ENCODE measurements at regions not wholly inside any gene's neighbourhood (a gene's known extent, or its start where the extent isn't known, plus 50 kb on each side); places are given as distances from the start of the nearest gene placed in this dataset.

DNA sequence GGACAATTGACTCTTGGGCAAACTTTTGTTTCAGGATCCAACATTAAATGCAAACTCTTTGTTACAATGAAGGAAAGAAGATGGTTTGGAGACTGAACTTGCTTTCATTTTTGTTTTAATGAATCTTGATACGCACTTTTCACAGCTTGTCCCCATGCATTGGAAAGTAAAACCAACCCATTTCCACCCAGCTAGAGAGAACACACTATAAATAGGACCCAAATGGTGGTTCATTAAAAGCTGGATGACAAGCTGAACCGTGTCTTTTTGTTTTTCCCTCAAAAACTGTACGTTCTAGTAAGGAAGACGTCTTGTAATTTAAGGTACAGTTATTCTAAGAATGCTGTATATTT lies 95.3 kb upstream of the EGFL6 start:
- no peaks in the 10 kb centered on the region for H3K27me3 ChIP-seq (ENCODE audit: insufficient read depth, low read length)
- no peaks in the 10 kb centered on the region for H3K9me3 ChIP-seq (ENCODE audit: insufficient read depth, low read depth, low read length)
- no peak overlapping the region for H3K9ac ChIP-seq (ENCODE audit: low read depth, low read length)
- H3K36me3 ChIP-seq (ENCODE audit: insufficient read depth, low read depth, low read length) = no peaks in the 10 kb centered on the region
- no peaks in the 10 kb centered on the region for H3K4me1 ChIP-seq (ENCODE audit: insufficient read depth, low read length)
- no peak overlapping the region for H3K27ac ChIP-seq (ENCODE audit: low read length)
- H3K4me3 ChIP-seq (ENCODE audit: low read length) = no peak overlapping the region

DNA sequence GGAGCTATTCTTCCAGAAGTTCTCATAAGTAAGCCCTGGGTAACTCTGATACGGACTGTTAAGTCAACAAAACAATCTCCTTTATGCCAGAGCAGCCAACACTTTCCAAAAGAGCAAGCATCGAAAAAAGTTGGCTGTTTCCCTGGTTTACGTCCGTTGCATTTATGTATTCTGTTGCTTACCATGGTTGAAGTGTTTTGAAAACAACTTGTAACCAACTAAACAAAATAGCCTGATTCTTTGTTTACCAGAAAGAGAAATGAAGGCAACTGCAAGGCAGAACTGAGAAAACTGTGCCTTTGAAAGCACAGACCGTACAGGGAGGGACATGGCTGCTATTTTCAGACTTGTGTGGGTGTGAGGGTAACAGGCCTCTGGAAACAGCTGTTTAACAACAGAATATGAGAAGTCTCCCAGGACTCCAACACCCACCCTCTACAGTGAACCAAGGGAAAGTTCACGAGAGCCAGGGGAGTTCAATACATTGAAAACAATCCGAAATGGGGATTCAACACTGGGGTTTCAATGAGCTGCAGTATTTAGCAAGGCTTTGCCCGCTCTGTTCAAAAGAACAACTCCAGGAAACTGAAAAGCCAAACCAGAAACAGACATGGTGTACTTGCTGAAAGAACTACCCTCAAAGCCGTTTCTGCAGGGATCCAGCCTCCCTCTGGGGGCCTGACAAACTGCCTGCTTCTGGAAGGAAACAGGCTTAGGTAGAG lies 95.8 kb upstream of the EGFL6 start:
- no peaks in the 10 kb centered on the region for H3K27me3 ChIP-seq (ENCODE audit: insufficient read depth, low read length)
- H3K4me3 ChIP-seq (ENCODE audit: low read length) = no peak overlapping the region
- no peaks in the 10 kb centered on the region for H3K36me3 ChIP-seq (ENCODE audit: insufficient read depth, low read depth, low read length)
- H3K9ac ChIP-seq (ENCODE audit: low read depth, low read length) = no peak overlapping the region
- H3K9me3 ChIP-seq (ENCODE audit: insufficient read depth, low read depth, low read length) = no peaks in the 10 kb centered on the region
- no peak overlapping the region for H3K27ac ChIP-seq (ENCODE audit: low read length)
- H3K4me1 ChIP-seq (ENCODE audit: insufficient read depth, low read length) = no peaks in the 10 kb centered on the region

DNA sequence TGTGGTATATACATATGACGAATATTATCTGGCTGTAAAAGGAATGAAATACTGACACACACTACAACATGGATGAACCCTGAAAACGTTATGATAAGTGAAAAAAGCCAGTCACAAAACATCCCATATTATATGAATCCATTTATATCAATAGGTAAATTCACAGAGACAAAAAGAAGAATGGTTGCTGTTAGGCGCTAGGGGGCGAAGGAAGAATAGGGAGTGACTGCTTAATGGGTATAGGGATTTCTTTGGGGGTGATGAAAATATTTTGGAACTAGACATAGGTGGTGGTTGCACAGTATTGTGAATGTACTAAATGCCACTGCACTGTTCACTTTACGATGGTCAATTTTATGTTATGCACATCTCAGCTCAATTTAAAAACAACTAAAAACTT lies 96.4 kb upstream of the EGFL6 start:
- H3K27ac ChIP-seq (ENCODE audit: low read length) = no peak overlapping the region
- H3K9me3 ChIP-seq (ENCODE audit: insufficient read depth, low read depth, low read length) = no peaks in the 10 kb centered on the region
- H3K9ac ChIP-seq (ENCODE audit: low read depth, low read length) = no peak overlapping the region
- H3K4me3 ChIP-seq (ENCODE audit: low read length) = no peak overlapping the region
- H3K27me3 ChIP-seq (ENCODE audit: insufficient read depth, low read length) = no peaks in the 10 kb centered on the region
- H3K4me1 ChIP-seq (ENCODE audit: insufficient read depth, low read length) = no peaks in the 10 kb centered on the region
- no peaks in the 10 kb centered on the region for H3K36me3 ChIP-seq (ENCODE audit: insufficient read depth, low read depth, low read length)

DNA sequence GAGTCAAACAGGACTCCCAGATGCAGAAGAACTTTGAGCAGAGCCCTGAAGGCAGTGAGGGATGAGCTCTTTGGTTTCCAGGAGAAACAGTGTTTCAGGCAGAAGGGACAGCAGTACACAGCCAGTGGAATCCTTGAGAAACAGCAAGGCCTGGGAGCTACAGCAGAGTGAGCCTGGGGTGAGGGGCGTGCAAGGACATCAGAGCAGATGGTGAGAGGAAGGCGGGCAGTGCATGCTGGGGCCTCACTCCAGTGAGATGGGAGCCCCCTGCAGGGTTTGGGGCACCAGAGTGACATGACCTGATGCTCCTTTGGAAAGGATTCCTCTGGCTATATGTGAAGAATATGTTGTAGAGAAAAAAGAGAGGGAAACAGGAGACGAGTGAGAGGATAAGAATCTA lies 98.1 kb upstream of the EGFL6 start:
- H3K36me3 ChIP-seq (ENCODE audit: insufficient read depth, low read depth, low read length) = no peaks in the 10 kb centered on the region
- H3K9ac ChIP-seq (ENCODE audit: low read depth, low read length) = no peak overlapping the region
- no peaks in the 10 kb centered on the region for H3K9me3 ChIP-seq (ENCODE audit: insufficient read depth, low read depth, low read length)
- no peak overlapping the region for H3K27ac ChIP-seq (ENCODE audit: low read length)
- no peaks in the 10 kb centered on the region for H3K4me1 ChIP-seq (ENCODE audit: insufficient read depth, low read length)
- no peaks in the 10 kb centered on the region for H3K27me3 ChIP-seq (ENCODE audit: insufficient read depth, low read length)
- no peak overlapping the region for H3K4me3 ChIP-seq (ENCODE audit: low read length)

DNA sequence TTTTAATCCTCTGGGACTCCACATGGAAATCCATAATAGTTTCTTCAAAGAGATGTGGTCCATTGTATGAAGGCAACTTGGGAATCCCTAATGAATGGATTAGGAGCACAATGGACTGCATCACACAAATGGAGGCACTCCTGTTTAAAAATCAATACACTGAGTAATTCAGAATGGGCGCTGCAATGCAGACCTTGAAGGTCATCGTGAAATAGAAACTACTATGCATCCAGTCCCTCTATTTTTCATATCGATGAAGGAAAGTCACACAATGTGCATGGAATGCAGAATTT lies 98.8 kb upstream of the EGFL6 start:
- Histone ChIP-seq H3K4me1 (ENCODE audit: insufficient read depth, low read length) (no peaks in the 10 kb centered on the region), H3K9ac (ENCODE audit: low read depth, low read length) (no peak overlapping the region), H3K27ac (ENCODE audit: low read length) (no peak overlapping the region), H3K27me3 (ENCODE audit: insufficient read depth, low read length) (no peaks in the 10 kb centered on the region), H3K36me3 (ENCODE audit: insufficient read depth, low read depth, low read length) (no peaks in the 10 kb centered on the region), H3K9me3 (ENCODE audit: insufficient read depth, low read depth, low read length) (no peaks in the 10 kb centered on the region), H3K4me3 (ENCODE audit: low read length) (no peak overlapping the region)

DNA sequence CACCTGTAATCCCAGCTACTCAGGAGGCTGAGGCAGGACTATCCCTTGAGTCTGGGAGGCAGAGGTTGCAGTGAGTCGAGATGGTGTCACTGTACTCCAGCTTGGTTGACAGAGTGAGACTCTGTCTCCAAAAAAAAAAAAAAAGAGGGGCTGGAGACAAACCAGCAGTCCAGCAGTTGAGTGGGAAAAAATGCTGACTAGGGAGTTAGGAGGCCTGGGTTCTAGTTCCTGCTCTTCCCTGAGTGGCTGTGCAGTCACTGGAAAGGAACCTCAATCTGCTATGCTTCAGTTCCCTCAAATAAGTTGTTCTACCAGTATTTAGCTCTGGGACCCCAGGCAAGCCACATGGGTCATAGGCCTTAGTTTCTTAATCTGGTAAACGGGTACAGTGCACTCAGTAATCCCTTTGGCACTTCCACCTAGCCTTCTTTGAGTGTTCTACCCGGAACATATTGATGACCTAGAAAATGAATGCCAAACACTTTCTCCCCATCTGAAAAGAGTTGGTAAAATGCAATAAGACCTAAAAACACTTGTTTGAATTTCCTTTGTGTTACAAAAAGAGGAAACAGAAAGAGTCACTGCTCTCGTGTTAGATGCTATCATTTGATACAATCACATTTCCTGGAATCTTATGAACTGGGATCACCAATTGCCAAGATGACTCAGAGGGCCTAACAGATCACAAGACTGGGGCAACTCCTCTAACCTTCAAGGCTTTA lies 99.3 kb upstream of the EGFL6 start:
- Histone ChIP-seq H3K9ac (ENCODE audit: low read depth, low read length) (no peak overlapping the region), H3K4me1 (ENCODE audit: insufficient read depth, low read length) (no peaks in the 10 kb centered on the region), H3K36me3 (ENCODE audit: insufficient read depth, low read depth, low read length) (no peaks in the 10 kb centered on the region), H3K4me3 (ENCODE audit: low read length) (no peak overlapping the region), H3K9me3 (ENCODE audit: insufficient read depth, low read depth, low read length) (no peaks in the 10 kb centered on the region), H3K27me3 (ENCODE audit: insufficient read depth, low read length) (no peaks in the 10 kb centered on the region), H3K27ac (ENCODE audit: low read length) (no peak overlapping the region)

DNA sequence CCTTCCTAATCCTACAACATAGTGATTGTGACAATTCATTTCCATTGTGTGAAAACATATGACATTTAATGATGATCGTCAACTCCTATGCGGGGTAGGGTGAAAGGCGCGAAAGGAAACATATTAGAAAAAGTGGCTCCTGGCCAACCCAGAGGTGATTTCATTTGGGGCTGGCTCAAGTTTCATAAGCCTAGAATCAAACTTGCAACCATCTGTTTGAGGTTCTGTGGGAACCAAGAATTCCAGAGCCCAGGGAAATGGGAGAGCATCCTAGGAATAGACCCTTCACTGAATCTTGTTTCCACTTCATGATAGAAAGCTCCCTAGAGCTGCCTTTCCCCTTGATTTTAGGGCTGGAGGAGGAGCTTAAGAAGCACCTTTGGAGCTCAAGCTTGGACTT lies 101.3 kb upstream of the EGFL6 start:
- Histone ChIP-seq H3K27ac (ENCODE audit: low read length) (no peak overlapping the region), H3K4me3 (ENCODE audit: low read length) (no peak overlapping the region), H3K4me1 (ENCODE audit: insufficient read depth, low read length) (no peaks in the 10 kb centered on the region), H3K36me3 (ENCODE audit: insufficient read depth, low read depth, low read length) (no peaks in the 10 kb centered on the region), H3K9ac (ENCODE audit: low read depth, low read length) (no peak overlapping the region), H3K9me3 (ENCODE audit: insufficient read depth, low read depth, low read length) (no peaks in the 10 kb centered on the region), H3K27me3 (ENCODE audit: insufficient read depth, low read length) (no peaks in the 10 kb centered on the region)

DNA sequence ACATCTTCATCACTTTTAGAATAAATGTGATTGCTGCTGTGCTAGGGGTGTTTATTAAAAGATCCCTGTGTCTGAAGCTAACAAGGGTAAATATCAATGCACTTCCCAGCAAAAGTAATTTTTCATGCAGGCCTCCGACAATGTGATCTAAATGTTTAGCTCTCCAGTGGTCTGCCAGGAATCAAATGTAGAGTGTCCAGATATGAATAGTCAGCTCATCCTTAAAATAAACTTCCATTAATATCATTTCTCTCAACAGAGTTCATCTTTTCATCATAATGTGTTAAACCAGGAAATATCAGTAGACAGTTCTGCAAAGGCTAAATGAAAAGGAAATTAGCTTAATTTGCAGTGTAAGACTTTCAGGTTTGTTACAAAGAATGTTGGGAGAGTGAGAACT lies 102.2 kb upstream of the EGFL6 start:
- Histone ChIP-seq H3K27ac (ENCODE audit: low read length) (no peak overlapping the region), H3K9me3 (ENCODE audit: insufficient read depth, low read depth, low read length) (no peaks in the 10 kb centered on the region), H3K4me3 (ENCODE audit: low read length) (no peak overlapping the region), H3K27me3 (ENCODE audit: insufficient read depth, low read length) (no peaks in the 10 kb centered on the region), H3K9ac (ENCODE audit: low read depth, low read length) (no peak overlapping the region), H3K4me1 (ENCODE audit: insufficient read depth, low read length) (no peaks in the 10 kb centered on the region), H3K36me3 (ENCODE audit: insufficient read depth, low read depth, low read length) (no peaks in the 10 kb centered on the region)

DNA sequence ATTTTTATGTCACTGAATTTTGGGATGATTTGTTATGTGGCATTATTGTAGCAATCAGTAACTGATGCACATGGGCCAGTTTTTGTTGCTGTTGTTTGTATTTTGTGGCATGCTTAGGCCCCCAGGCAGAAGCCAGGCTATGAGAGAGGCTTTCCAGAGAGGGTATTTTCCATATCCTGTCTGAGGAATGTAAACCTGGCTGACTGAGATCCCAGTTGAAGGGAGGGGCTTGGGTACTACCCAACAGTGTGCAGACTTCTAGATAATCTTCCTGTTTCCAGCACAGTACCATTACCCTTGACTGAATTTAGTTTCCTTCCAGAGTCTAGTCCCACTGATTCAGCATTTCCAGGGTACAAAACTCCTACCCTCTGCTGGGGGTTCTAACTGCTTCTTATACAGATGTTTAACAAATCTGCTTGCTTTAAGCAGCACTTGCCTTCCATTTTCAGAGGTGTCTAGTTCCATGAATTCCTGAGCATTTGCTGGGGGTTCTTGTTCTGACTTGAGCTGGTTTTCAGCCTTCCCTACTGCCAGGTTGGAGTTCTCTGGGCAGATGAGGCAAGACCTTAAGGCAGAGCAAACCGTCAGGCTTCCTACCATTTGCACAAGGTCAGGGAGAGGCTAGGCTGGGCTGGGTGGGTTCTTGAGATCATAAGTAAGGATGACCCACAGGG lies 104.7 kb upstream of the EGFL6 start:
- no peaks in the 10 kb centered on the region for H3K4me1 ChIP-seq (ENCODE audit: insufficient read depth, low read length)
- H3K9me3 ChIP-seq (ENCODE audit: insufficient read depth, low read depth, low read length) = no peaks in the 10 kb centered on the region
- H3K4me3 ChIP-seq (ENCODE audit: low read length) = no peak overlapping the region
- no peaks in the 10 kb centered on the region for H3K27me3 ChIP-seq (ENCODE audit: insufficient read depth, low read length)
- no peak overlapping the region for H3K9ac ChIP-seq (ENCODE audit: low read depth, low read length)
- no peak overlapping the region for H3K27ac ChIP-seq (ENCODE audit: low read length)
- H3K36me3 ChIP-seq (ENCODE audit: insufficient read depth, low read depth, low read length) = no peaks in the 10 kb centered on the region

DNA sequence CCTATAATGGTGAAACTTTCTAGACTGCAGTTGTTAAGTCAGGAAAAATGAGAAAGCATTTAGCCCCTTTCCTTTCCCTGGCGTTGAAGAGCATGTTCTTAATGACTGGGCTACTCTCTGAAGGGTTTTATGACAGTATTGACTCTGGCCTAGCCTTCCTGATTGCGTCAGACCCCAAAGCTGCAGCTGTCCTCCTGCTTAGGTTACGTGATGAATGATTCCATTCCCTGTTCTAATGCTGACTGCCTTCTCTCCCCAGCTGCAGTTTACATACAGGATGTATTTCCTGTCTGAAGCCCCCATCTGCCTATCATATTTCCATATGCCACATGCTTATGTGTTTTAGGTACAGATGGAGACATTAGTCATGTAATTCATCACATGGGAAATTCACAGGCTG lies 105.8 kb upstream of the EGFL6 start:
- Histone ChIP-seq H3K4me3 (ENCODE audit: low read length) (no peak overlapping the region), H3K27me3 (ENCODE audit: insufficient read depth, low read length) (no peaks in the 10 kb centered on the region), H3K9me3 (ENCODE audit: insufficient read depth, low read depth, low read length) (no peaks in the 10 kb centered on the region), H3K9ac (ENCODE audit: low read depth, low read length) (no peak overlapping the region), H3K36me3 (ENCODE audit: insufficient read depth, low read depth, low read length) (no peaks in the 10 kb centered on the region), H3K27ac (ENCODE audit: low read length) (no peak overlapping the region), H3K4me1 (ENCODE audit: insufficient read depth, low read length) (no peaks in the 10 kb centered on the region)

DNA sequence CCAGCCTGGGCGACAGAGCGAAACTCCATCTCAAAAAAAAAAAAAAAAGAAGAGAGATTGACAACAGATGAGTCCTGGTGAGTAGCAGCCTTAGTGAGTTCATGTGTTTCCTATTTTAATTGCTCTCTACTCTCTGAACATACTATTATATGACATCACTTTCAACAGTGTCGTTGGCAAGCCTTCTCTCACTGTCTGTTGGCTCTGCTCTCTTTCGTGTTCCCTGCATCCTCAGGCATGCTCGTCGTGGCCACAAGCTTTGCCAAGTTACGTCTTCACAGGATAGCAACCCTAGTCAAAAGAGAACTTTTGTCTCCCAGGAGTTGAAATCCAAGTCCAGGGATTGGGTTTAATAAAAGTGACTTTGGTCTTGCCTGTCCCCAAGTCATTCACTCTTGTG lies 117.1 kb upstream of the EGFL6 start:
- H3K4me1 ChIP-seq (ENCODE audit: insufficient read depth, low read length) = no peaks in the 10 kb centered on the region
- no peaks in the 10 kb centered on the region for H3K27me3 ChIP-seq (ENCODE audit: insufficient read depth, low read length)
- no peak overlapping the region for H3K27ac ChIP-seq (ENCODE audit: low read length)
- no peak overlapping the region for H3K4me3 ChIP-seq (ENCODE audit: low read length)
- no peaks in the 10 kb centered on the region for H3K9me3 ChIP-seq (ENCODE audit: insufficient read depth, low read depth, low read length)
- no peak overlapping the region for H3K9ac ChIP-seq (ENCODE audit: low read depth, low read length)
- no peaks in the 10 kb centered on the region for H3K36me3 ChIP-seq (ENCODE audit: insufficient read depth, low read depth, low read length)

DNA sequence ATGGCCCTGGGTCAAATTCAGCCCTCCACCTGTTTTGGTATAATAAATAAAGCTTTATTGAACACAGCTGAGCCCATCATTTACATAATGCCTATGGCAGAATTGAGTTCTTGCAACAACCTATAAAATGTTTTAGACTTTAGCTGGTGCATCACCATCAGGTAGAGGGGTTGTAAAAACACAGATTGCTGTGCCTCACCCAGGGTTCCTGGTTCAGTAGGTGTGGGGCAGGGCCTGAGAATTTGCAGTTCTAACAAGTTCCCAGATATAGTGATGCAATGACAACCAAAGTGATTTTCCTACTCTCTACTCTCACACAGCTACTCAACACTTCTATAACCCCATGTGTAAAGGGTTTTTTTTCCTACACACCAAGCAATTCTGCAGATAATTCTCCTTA lies 120.0 kb upstream of the EGFL6 start:
- H3K9ac ChIP-seq (ENCODE audit: low read depth, low read length) = no peak overlapping the region
- H3K27ac ChIP-seq (ENCODE audit: low read length) = no peak overlapping the region
- no peak overlapping the region for H3K4me3 ChIP-seq (ENCODE audit: low read length)
- H3K4me1 ChIP-seq (ENCODE audit: insufficient read depth, low read length) = no peaks in the 10 kb centered on the region
- H3K36me3 ChIP-seq (ENCODE audit: insufficient read depth, low read depth, low read length) = no peaks in the 10 kb centered on the region
- no peaks in the 10 kb centered on the region for H3K27me3 ChIP-seq (ENCODE audit: insufficient read depth, low read length)
- H3K9me3 ChIP-seq (ENCODE audit: insufficient read depth, low read depth, low read length) = no peaks in the 10 kb centered on the region

All from iPS-20b (cell line).